Calu3 (cell line): ENCODE measurements at regions not wholly inside any gene's neighbourhood (a gene's known extent, or its start where the extent isn't known, plus 50 kb on each side); places are given as distances from the start of the nearest gene placed in this dataset.

Experiments used
- BruUV-seq: library from RNA; stranded (reverse); fragments of 400-500 nt; replicated peaks from 2 replicates; lab custom pipeline; 2021; lab: Mats Ljungman, UMichigan
- CTCF ChIA-PET: fragments of 300-600 bp; sonication (Branson Sonifier 250); formaldehyde crosslinking; loops from one replicate; lab custom pipeline; 2022; ENCODE audit warnings: antibody characterized with exemption; lab: Charles Lee
- DNase-seq: peaks from one replicate; pipeline ENCODE4 v3.0.0; 2022
- H3K27ac Mint-ChIP-seq: one replicate; pipeline ENCODE4 v1.8.0; 2022; ENCODE audit warnings: mixed read lengths; ENCODE audit not compliant: unreplicated experiment
- H3K27me3 Mint-ChIP-seq: one replicate; pipeline ENCODE4 v1.8.0; 2022; ENCODE audit warnings: mixed read lengths; ENCODE audit not compliant: unreplicated experiment
- H3K36me3 Mint-ChIP-seq: one replicate; pipeline ENCODE4 v1.8.0; 2022; ENCODE audit warnings: mild to moderate bottlenecking, moderate library complexity, mixed read lengths; ENCODE audit not compliant: insufficient read depth, unreplicated experiment
- H3K4me1 Mint-ChIP-seq: one replicate; pipeline ENCODE4 v1.8.0; 2022; ENCODE audit warnings: mild to moderate bottlenecking, low read depth, mixed read lengths; ENCODE audit not compliant: unreplicated experiment
- H3K4me3 Mint-ChIP-seq: one replicate; pipeline ENCODE4 v1.8.0; 2022; ENCODE audit warnings: mild to moderate bottlenecking, low read depth, moderate library complexity, mixed read lengths; ENCODE audit not compliant: unreplicated experiment
- H3K9me3 Mint-ChIP-seq: one replicate; pipeline ENCODE4 v1.8.0; 2022; ENCODE audit warnings: low read depth, mixed read lengths; ENCODE audit not compliant: unreplicated experiment
- CTCF ChIP-seq: fragments of 200-600 bp; IDR thresholded peaks from one replicate; pipeline ENCODE4 v1.8.0; 2022; ENCODE audit warnings: antibody characterized with exemption; ENCODE audit not compliant: unreplicated experiment
- intact Hi-C: fragments of 100-400 bp; cut with micrococcal nuclease; formaldehyde crosslinking; loops from one replicate; pipeline ENCODE4 v1.10.0; 2022; ENCODE audit not compliant: unreplicated experiment

- no peaks in the 10 kb centered on the region for H3K36me3 Mint-ChIP-seq
- TF ChIP-seq CTCF: no peak
- intact Hi-C loops: no loop called here
- CTCF ChIA-PET: interaction anchor here (0.6 to 1.0 kb wide), 2 partner anchors 26 to 700 kb away, joined by 3 read pairs; no protein-coding TSS in a partner anchor
- H3K27me3 Mint-ChIP-seq: peaks cover 36% of the 10 kb centered on the region
- DNase-seq: no peak
- H3K27ac Mint-ChIP-seq: no peak overlapping the region
- H3K4me3 Mint-ChIP-seq: no peak overlapping the region
- no TSS peak for BruUV-seq
- no peaks in the 10 kb centered on the region for H3K4me1 Mint-ChIP-seq
- H3K9me3 Mint-ChIP-seq: no peaks in the 10 kb centered on the region
These were observed 212.1 kb downstream of the GRIN2B start for GRCh38 chr12:13769273-13769672.

- CTCF ChIA-PET: no interaction called here
- BruUV-seq: no TSS peak
- no peak for DNase-seq
- Mint-ChIP-seq H3K36me3 (no peaks in the 10 kb centered on the region), H3K27ac (no peak overlapping the region), H3K4me3 (no peak overlapping the region), H3K27me3 (peaks cover 53% of the 10 kb centered on the region), H3K4me1 (no peaks in the 10 kb centered on the region), H3K9me3 (no peaks in the 10 kb centered on the region)
- TF ChIP-seq CTCF: no peak
- intact Hi-C loops: no loop called here
These were observed 216.7 kb downstream of the GRIN2B start for GRCh38 chr12:13764748-13765147.

GRCh38 chr12:13749389-13749788 lies 232.0 kb downstream of the GRIN2B start:
- no peak for DNase-seq
- H3K9me3 Mint-ChIP-seq: no peaks in the 10 kb centered on the region
- H3K36me3 Mint-ChIP-seq: no peaks in the 10 kb centered on the region
- H3K4me3 Mint-ChIP-seq: no peak overlapping the region
- H3K27me3 Mint-ChIP-seq: peaks cover 74% of the 10 kb centered on the region
- H3K4me1 Mint-ChIP-seq: no peaks in the 10 kb centered on the region
- intact Hi-C loops: no loop called here
- CTCF ChIA-PET: no interaction called here
- no peak overlapping the region for H3K27ac Mint-ChIP-seq
- TF ChIP-seq CTCF: no peak
- BruUV-seq: no TSS peak

- Mint-ChIP-seq H3K4me1 (no peaks in the 10 kb centered on the region), H3K4me3 (no peak overlapping the region), H3K27ac (no peak overlapping the region), H3K27me3 (peaks cover 35% of the 10 kb centered on the region), H3K9me3 (no peaks in the 10 kb centered on the region), H3K36me3 (no peaks in the 10 kb centered on the region)
- TF ChIP-seq CTCF: no peak
- BruUV-seq: no TSS peak
- CTCF ChIA-PET: interaction anchor here (1.1 kb wide), 1 partner anchor 10 kb away, joined by 4 read pairs; no protein-coding TSS in a partner anchor
- intact Hi-C loops: no loop called here
- no peak for DNase-seq
These were observed 236.1 kb downstream of the GRIN2B start for GRCh38 chr12:13745111-13745860.
